ENCODE measurements at regions not wholly inside any gene's neighbourhood (a gene's known extent, or its start where the extent isn't known, plus 50 kb on each side); places are given as distances from the start of the nearest gene placed in this dataset.
"Not testable (repeated sequence)": the region's sequence is repeated elsewhere in the genome, so short reads cannot be mapped to it uniquely, and the experiment has no call there.

DNA sequence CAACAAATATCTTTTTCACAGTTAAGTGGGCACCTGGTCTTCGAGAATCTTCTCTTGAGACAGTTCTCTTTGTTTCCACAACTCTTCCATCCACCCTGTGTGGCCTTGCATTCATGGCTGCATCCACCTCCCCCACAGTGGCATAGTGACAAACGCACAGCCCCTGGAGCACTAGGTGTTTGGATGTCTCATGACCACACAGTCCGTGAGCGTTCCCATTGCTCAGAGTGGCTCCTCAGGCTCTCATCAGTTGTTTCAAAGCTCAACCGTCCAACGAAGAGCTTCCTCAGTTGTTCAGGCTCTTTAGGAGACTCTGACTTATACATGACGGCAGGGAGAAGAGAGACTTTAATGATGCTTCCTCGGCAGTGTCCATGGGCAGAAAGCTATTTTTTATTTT is 191.6 kb downstream of the CDRT15L2 start:
- DNase-seq = no peak

DNA sequence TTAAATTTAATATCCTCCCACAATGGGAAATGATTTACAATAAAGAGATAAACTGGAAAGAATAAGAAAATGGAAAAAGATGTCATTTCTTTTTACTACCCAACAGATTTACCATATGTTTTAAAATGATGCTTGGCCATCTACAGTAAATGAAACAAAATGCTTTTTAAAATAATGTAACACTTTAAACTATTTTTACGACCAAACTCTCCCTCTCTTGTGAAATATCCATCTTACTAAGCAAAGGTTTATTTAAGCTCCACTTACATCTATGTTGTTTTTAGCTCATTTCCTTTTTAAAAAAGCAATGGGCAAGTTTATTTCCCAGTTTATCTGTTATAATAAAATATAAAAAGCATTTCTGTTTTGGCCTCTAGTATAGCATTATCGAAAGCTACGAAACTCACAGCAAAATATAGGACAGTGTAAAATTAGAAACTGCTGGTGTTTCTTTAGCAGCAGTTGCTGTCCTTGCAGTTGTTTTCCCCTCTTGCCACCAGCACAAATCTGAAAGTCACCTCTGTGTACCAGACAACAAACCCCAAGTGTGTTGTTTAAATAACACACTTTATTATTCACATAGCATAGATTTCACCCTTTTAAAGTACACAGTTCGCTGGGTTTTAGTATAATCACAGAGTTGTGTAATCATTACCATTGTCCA is 195.1 kb downstream of the CDRT15L2 start:
- no peak for DNase-seq

DNA sequence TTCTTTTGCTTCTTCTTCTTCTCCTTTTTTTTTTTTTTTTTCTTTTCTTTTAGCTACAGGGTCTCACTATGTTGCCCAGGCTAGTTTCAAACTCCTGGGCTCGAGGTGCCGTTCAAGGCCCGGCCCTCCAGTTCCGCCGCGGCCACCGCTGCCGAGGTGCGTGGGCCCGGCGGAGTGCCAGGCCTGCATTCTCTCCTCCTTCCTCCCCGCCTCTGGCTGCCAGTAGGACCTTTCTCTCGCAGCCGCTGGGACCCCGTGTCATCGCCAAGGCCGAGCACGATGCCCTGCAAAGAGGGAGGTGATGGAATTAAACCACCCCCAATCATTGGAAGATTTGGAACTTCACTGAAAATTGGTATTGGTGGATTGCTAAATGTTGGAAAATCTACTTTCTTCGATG is 195.8 kb downstream of the CDRT15L2 start:
- no peak for DNase-seq

DNA sequence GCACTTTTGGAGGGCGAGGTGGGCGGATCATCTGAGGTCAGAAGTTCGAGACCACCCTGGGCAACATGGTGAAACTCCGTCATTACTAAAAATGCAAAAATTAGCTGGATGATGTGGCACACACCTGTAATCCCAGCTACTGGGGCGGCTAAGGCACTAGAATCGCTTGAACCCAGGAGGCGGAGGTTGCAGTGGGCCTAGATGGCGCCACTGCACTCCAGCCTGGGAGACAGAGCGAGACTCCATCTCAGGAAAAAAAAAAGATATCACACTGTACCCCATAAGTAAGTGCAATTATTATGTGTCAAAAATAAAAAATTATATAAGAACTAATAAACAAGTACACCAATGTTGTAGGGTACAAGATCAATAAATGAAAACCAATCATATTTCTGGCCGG is 200.0 kb downstream of the CDRT15L2 start:
- no peak for DNase-seq

DNA sequence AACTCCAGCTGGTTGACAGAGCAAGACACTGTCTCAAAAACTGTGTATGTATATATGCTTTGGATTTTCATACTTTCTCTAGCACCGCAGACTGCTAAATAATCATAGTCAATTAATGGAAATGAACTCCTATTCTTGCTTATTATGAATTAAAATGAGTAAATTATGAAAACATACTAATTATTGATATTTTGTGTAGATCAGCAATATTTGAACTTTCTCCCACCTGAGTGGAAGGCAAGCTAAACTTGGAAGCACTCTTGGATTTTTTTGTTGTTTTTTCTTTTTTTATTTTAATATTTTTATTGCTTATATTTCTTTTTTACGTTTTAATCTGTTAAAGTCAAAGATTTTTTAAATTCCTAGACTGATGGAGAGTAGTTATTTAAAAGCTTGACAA is 201.7 kb downstream of the CDRT15L2 start:
- no peak for DNase-seq

DNA sequence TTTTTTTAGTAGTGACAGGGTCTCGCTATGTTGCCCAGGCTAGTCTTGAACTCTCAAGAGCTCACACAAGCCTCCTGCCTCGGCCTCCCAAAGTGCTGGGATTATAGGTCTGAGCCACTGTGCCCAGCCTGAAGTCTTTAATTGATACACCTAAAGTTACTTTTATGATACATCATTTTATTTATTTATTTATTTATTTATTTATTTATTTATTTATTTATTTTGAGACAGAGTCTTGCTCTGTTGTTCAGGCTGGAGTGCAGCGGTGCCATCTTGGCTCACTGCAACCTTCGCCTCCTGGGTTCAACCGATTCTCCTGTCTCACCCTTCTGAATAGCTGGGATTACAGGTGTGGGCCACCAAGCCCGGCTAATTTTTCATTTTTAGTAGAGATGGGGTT is 202.3 kb downstream of the CDRT15L2 start:
- DNase-seq = not testable (repeated sequence)

DNA sequence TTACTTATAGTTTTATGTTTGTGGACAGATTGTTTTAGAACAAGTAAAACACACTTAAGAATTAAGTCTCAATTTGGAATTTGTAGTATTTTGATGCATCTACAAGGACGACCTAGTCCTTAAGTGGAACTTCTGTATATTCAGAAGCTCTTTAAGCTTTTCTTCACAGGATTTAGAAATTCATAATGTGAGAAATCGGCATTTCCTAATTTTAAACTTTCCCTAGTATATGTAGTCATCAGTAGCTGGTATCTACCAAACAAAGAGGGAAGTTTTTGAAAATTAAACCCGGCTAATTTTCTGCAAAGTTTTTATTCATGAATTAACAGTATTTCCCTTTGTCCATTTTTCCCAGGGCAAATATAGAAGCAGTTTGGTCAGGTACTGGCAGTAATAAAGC is 203.6 kb downstream of the CDRT15L2 start:
- no peak for DNase-seq

DNA sequence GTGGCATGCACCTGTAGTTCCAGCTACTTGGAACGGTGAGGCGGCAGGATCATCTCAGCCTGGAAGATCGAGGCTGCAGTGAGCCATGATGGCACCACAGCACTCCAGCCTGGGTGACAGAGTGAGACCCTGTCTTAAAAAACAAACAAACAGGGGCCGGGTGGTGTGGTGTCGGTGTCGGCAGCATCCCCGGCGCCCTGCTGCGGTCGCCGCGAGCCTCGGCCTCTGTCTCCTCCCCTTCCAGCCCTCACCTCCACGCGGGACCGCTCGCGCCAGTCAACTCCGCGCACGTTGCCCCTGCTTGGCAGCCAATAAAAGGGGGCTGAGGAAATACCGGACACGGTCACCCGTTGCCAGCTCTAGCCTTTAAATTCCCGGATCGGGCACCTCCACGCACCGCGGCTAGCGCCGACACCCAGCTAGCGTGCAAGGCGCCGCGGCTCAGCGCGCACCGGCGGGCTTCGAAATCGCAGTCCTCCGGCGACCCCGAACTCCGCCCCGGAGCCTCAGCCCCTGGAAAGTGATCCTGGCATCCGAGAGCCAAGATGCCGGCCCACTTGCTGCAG is 204.7 kb downstream of the CDRT15L2 start:
- no peak for DNase-seq

DNA sequence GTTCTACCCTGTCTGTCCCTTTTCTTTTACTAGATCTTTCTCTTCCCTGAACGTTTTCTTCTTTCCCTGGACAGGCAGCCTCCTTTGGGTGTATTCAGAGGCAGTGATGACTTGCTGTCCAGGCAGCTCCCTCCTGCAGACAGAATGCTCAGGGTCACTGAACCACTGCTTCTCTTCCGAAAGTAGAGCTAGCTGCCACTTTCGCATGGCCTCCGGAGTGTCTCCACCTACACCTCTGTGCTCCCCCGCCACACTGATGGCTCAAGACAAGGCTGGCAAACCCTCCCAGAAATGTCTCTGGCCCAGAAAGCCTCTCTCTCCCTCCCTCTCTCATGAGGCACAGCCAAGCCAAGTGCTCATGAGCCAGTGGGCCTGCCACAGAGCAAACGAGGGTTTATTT is 207.8 kb downstream of the CDRT15L2 start:
- no peak for DNase-seq

DNA sequence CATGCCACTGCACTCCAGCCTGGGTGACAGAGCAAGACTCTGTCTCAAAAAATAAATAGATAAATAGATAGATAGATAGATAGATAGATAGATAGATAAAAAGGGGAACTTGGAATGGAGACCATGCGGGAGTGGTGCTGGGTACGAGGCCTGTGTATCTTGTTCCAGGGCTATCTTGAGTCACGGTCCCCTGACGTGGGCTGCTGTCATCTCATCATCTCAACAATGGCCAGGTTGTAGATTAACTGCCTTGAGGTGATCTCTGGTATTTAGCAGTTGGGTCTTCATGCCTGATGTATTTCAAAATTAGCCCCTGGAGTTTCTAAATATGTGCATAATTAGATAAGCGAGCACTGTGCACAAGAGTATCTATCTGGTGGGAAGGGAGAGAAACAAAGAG is 212.1 kb downstream of the CDRT15L2 start:
- no peak for DNase-seq

DNA sequence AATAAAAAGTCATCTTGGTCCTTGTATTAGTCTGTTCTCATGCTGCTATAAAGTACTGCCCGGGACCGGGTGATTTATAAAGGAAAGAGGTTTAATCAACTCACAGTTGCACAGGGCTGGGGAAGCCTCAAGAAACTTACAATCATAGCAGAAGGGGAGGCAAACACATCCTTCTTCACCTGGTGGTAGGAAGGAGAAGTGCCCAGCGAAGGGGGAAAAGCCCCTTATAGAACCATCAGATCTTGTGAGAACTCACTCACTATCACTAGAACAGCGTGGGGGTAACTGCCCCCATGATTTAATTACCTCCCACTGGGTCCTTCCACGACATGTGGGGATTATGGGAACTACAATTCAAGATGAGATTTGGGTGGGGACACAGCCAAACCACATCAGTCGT is 215.0 kb downstream of the CDRT15L2 start:
- DNase-seq = not testable (repeated sequence)

DNA sequence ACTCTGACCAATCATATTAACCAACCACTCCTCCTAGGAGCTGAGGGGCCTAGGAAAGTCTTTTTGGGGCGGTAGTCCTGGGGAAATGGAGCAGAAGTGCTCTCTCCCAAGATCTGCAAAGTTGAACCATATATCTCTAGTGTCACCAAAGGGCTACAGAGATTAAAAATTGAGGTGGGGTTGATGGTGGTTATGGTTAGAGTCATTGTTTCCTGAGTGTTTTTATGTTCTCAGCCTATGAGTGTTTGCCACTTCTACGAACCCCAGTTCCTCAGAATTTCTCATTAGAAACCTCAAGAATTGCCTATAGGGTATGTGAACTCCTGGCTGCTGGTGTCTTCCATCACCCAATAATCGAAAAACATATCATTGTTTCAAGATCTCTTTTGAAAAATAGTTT is 217.8 kb downstream of the CDRT15L2 start:
- no peak for DNase-seq

DNA sequence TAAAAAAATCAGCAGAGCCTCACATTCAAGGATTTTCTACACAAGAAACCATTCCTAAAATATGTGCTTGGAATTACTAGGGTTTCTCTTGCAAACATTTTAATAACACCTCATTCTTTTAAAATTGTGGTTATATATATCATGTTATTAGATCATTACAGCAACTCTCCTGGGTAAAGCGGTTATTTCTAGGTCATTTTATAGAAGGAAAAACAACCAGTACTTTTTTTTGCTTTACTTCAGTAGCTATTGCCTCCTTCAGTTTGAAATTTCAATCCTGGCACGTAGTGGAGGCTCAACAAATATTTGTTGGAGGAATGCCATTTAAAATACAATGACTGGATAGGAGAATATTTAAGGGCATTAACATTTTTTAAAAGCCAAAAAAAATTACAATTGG is 220.6 kb downstream of the CDRT15L2 start:
- DNase-seq = no peak

DNA sequence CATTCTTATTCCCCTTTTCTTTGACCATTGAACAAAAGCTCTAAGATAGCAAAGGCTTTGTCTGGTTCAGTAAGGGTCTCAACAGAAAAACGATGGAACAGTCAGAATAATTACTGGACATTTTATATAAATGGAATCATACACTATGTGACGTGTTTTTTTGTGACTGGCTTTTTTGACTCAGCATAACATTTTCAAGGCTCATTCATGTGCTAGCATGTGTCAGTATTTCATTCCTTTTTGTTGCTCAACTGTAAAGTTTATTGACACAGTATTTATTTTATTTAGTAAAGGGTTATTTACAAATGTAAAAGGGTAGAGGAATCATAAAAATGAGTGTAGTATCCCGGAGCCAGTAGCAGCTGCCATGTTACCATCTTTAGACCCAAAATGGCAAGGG is 226.2 kb downstream of the CDRT15L2 start:
- no peak for DNase-seq

DNA sequence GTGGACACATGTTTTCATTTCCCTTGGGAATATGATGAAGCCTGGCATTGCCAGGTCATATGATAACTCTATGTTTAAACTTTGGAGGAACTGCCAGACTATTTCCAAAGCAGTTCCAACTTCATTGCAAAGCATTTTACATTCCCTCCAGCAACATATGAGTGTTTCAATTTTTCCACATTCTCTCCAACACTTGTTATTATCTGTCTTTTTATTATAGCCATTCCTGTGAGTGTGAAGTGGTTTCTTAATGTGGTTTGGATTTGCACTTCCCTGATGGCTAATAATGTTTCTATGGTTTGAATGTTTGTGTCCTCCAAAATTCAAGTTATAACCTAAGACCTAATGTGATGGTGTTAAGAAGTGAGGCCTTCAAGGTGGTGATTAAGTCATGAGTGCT is 228.0 kb downstream of the CDRT15L2 start:
- not testable (repeated sequence) for DNase-seq

DNA sequence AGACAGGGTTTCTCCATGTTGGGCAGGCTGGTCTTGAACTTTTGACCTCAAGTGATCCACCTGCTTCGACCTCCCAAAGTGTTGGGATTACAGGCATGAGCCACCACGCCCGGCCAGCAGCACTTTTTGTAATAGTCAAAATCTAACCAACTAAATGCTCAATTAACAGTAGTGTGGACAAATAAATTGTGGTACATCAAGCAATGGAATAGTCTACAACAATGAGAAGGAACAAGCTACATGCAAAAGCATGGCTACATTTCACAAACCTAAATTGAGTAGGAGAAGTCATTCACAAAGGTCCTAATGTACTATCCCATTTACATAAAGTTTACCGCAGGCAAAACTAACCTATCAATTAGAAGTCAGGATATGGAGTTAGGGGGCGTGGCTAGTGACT is 227.4 kb downstream of the USP22 start:
- not testable (repeated sequence) for DNase-seq

DNA sequence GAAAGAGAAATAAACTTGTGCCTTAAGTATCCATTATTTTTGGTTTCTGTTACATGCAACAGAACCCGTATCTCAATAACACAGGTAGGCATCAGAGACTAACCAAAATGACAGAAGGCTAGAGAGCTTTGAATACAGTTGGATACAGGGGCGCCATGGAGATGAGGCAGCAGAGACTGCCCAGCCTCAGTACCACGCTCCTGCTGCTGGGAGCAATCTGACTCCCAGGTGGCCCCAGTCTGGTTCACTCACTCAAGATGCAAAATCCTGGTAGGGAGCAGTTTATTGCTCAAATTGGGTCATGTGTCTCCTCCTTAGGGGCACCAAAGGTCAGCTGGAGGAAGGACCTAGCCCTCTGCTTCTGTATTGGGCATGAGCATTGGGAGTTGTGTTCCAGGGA is 218.9 kb downstream of the USP22 start:
- no peak for DNase-seq

DNA sequence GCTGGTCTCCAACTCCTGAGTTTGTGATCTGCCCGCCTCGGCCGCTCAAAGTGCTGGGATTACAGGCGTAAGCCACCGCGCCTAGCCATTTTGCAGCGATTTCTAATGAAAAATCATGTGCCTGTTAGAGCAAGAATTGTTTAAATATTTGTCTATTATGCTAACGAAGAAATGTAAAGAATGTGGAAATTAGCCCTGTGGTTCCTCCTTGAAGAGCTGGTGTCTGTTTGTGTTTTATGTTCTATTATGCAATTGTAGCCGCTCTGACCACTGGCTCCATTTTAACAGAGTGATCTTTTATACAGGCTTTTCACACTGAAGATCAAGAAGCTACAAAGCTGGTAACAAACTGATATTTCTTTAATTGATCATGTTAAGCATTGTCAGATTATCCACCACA is 217.3 kb downstream of the USP22 start:
- no peak for DNase-seq

DNA sequence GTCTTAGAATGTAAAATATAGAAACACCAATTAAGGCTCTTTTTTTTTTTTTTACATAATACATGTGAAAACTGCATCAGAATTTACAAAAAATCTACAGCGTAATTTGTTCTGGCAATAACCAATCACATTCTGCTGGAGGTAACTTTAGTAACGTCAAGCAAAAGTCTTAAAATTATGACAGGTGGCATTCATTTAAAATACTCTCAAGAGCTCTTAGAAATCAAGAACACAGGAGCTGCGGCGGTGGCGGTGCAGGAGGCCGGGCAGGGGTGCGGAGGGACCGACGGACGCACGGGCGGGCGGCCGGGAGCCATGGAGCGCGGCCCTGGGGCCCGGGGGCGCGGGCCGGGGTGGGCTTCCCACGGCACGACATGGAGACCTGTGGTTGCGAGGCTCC is 202.4 kb downstream of the USP22 start:
- DNase-seq = not testable (repeated sequence)

DNA sequence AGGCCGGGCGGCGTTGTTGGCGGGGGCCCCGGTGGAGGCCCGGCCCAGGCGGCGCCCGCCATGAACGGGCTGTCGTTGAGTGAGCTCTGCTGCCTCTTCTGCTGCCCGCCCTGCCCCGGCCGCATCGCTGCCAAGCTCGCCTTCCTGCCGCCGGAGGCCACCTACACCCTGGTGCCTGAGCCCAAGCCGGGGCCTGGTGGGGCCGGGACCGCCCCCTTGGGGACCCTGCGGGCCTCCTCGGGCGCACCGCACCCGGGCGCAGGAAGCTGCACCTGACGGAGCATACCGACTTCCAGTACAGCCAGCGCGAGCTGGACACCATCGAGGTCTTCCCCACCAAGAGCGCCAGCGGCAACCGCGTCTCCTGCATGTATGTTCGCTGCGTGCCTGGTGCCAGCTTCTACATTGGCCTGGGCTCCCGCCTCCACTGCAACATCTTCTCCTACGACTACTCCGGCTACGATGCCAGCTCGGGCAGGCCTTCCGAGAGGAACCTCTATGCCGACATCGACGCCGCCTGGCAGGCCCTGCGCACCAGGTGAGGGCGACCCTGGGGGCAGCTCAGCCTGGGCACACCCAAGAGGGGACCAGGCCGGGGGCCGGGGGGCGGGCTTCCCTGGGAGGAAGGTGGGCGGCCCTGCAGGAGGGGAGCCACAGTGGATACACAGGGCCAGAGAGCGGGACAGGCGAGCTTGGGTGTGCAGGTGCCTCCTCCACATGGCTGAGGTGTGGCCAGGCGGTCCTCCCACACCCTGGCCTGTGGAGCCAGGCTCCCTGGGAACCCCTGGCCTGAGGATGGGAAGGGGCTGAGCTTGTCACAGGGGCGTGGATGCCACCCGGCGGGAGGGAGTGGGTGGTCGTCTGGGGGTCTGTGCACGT is 201.6 kb downstream of the USP22 start:
- not testable (repeated sequence) for DNase-seq

DNA sequence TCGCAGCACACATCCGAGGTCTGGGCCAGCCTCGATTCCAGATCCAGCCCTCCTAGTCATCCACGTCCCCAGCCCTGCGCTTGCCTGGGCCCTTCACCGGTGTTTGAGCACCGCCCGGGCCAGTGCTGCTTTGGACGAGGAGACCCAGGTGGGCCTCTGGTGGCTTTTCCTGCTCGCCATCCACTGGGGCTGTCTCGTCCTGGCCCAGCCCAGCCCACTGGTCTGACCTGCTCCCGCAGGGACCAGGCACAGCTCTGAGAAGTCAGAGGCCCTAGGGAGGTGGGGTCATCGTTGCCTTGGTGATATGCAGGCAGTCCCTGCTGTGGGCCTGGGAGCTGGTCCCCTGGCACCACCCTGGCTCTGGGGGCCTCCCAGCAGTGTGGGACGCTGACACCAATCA is 200.8 kb downstream of the USP22 start:
- DNase-seq = not testable (repeated sequence)

DNA sequence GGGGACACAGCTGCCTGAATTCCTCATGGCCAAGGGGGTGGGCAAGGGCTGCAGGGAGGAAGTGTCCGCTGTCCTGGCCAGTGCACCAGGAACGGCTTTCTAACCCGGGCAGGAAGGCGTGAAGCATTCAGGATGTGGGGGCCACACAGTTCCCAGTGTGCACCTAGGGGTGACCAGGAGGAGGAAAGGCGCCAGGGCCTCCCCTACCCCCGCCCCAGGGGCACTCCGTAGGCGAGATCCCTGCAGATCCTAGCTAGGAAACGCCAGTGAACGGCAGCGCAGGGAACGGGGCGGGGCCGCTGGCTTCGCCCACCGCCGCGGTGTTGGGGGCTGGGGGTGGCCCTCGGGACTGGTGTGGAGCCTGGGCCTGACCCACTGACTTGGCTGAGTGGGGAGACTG is 199.6 kb downstream of the USP22 start:
- DNase-seq = not testable (repeated sequence)

DNA sequence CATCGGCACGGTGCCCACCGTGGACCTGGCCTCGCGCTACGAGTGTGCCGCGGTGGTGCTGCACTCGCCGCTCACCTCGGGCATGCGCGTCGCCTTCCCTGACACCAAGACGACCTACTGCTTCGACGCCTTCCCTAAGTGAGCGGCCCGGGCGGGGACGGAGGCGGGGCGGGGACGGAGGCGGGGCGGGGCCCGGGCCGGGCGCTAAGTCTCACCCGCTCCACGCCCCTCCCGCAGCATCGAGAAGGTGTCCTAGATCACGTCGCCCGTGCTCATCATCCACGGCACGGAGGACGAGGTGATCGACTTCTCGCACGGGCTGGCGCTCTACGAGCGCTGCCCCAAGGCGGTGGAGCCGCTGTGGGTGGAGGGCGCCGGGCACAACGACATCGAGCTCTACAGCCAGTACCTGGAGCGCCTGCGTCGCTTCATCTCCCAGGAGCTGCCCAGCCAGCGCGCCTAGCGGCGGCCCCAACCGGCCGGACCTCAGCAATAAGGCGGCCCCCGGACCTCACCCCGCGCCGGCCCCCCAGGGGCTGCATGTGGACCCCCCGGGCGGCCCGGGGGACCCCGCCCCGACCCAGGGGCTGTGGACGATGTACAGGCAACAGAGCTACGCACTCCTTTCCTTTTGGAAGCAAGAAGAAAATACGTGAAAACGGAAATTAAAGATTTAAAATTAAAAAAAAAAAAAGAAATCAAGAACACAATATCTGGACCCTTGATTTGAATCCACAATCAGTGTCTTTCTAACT is 198.8 kb downstream of the USP22 start:
- peak; percentile 20 for DNase-seq
